Stimulated activated naive CD8-positive, alpha-beta T cell treated with anti-CD3 and anti-CD28 coated beads, Interleukin-15, amount 100 ng/mL, for 72 hours (primary cell): ENCODE measurements at regions not wholly inside any gene's neighbourhood (a gene's known extent, or its start where the extent isn't known, plus 50 kb on each side); places are given as distances from the start of the nearest gene placed in this dataset.

ENCODE experiments used
- ATAC-seq: fragments of 150-1000 bp; cut with Tn5 transposase; 2 replicates; pipeline ENCODE4 v1.10.0; 2021; ENCODE audit warnings: mild to moderate bottlenecking, moderate library complexity
- DNase-seq, 2 donors: peaks; one replicate each; pipeline ENCODE4 v3.0.0; 2021 to 2022
- H3K27ac Mint-ChIP-seq, 2 donors: one replicate each; pipeline ENCODE4 v1.8.0; 2022; ENCODE audit warnings: mild to moderate bottlenecking in 2 of 2, mixed read lengths in 2 of 2, moderate library complexity in 2 of 2
- H3K27me3 Mint-ChIP-seq: one replicate; pipeline ENCODE4 v1.8.0; 2022; ENCODE audit warnings: mixed read lengths
- H3K4me1 Mint-ChIP-seq: one replicate; pipeline ENCODE4 v1.8.0; 2022; ENCODE audit warnings: mild to moderate bottlenecking, mixed read lengths
- H3K4me3 Mint-ChIP-seq, 2 donors: one replicate each; pipeline ENCODE4 v1.8.0; 2022; ENCODE audit warnings: mild to moderate bottlenecking in 2 of 2, mixed read lengths in 2 of 2, moderate library complexity in 1 of 2
- H3K9me3 Mint-ChIP-seq, 2 donors: one replicate each; pipeline ENCODE4 v1.8.0; 2022; ENCODE audit warnings: mixed read lengths in 2 of 2

GRCh38 chr9:107208121-107208520, 75.0 kb upstream of the RAD23B start:
- H3K27me3 Mint-ChIP-seq: peaks cover 8% of the 10 kb centered on the region
- peaks cover 5% of the 10 kb centered on the region for H3K4me1 Mint-ChIP-seq
- no peak overlapping the region for H3K4me3 Mint-ChIP-seq
- DNase-seq: no peak
- H3K27ac Mint-ChIP-seq: no peak overlapping the region
- no peak for ATAC-seq
- peaks cover 6 to 13% of the 10 kb centered on the region in 2 donors for H3K9me3 Mint-ChIP-seq

- H3K9me3 Mint-ChIP-seq: no peaks in the 10 kb centered on the region
- ATAC-seq: no peak
- H3K27me3 Mint-ChIP-seq: peaks cover 8% of the 10 kb centered on the region
Measured at GRCh38 chr9:107210775-107211174, 72.3 kb upstream of the RAD23B start.

DNA sequence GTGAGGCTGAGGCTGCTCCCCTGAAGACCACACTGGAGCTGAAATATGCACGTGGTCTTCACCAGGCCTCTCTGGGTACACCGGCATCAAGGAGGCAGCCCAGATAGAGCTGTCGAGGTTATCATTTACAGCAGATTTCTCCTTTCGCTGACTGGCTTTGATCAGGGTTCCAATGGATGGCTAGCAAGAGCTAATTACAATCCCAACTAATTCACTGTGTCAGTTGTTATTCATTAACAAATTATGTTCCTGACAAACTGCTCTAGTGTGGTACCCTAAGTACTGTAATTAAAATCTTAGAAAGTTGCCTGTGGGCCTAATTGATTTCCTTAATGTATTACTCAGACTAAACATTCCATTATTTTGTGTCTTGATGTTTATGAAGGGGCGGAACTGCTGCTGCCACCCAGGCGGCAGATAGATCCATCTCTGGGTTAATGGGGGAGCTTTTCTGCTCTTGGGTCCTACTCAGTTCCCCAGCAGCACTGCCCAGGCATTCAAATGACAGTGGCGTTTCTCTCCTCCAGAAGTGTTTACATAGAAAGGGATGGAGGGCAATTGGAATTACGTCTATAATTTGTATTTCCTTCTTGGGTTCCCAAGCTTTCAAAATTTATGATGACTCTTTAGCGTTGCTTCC, 71.7 kb upstream of the RAD23B start:
- Mint-ChIP-seq H3K27ac (no peak overlapping the region), H3K4me1 (peaks cover 18% of the 10 kb centered on the region)
- no peak for ATAC-seq

More at GRCh38 chr9:107210775-107211174, 72.3 kb upstream of the RAD23B start:
- Mint-ChIP-seq H3K27ac (no peak overlapping the region), H3K4me1 (peaks cover 18% of the 10 kb centered on the region), H3K4me3 (no peak overlapping the region)
- DNase-seq: no peak

DNA sequence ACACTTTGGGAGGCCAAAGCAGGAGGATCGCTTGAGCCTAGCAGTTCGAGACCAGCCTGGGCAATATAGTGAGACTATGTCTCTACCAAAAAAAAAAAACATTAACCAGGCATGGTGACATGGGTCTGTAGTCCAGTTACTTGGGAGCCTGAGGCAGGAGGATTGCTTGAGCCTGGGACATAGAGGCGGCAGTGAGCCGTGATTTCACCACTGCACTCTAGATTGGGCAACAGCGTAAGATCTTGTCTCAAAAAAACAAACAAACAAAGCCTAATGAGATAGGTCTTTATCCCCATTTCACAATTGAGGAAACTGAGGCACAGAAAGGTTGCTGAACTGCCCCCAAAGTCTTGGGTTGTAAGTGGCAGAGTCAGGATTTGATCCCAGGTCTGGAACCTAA, 70.5 kb upstream of the RAD23B start:
- Mint-ChIP-seq H3K4me1 (peaks cover 18% of the 10 kb centered on the region), H3K27me3 (peaks cover 15% of the 10 kb centered on the region), H3K4me3 (no peak overlapping the region), H3K9me3 (no peaks in the 10 kb centered on the region), H3K27ac (no peak overlapping the region)
- ATAC-seq: no peak
- no peak for DNase-seq

More for the DNA sequence above, 71.7 kb upstream of the RAD23B start:
- DNase-seq: no peak
- Mint-ChIP-seq H3K27me3 (peaks cover 8% of the 10 kb centered on the region), H3K4me3 (no peak overlapping the region), H3K9me3 (no peaks in the 10 kb centered on the region)

DNA sequence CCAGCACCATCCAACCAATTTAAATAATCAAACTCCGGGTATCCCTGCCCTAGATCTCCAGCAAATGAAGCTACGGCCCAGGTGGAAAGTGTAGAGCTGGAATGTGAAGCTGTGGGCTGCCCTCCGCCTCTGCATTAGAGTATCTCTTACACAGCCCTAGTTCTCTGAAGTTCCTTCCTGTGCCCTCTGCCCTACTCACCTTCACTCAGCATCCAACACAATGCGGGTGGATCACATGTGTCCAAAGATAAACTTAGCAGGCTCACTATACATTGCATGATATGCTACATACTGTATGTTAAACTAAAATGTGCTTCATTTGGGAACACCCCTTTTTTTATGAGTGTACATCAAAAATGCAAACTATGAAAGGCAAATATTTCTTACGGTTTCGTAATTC, 70.0 kb upstream of the RAD23B start:
- ATAC-seq (peak; percentile 56), DNase-seq (no peak)
- H3K27me3 Mint-ChIP-seq: peaks cover 11% of the 10 kb centered on the region
- no peak overlapping the region for H3K4me3 Mint-ChIP-seq
- peak overlapping the region in 1 of 2 donors; percentile 22 for H3K27ac Mint-ChIP-seq
- peaks cover 18% of the 10 kb centered on the region for H3K4me1 Mint-ChIP-seq
- no peaks in the 10 kb centered on the region for H3K9me3 Mint-ChIP-seq

DNA sequence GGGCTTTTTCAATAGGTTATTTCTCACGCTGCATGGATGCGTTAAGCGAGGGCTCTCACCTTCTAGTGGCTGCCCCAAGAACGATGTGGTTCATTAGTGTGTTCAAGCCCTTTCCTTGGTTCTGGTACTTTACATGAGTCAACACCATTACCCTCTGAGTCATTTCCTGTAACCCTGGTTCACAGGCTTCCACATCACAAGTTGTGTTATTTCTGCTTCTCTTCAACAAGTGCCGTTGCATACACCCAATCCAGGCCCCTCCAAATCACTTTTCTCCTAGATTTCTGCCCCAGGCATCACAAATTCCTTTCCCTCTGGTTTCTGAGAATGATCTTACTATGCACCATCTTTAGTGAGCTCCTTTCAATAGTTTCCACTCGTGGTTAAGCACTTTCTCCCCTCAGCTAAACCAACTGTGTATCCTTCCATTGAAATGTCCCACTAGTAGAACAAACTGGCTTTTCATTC, 69.5 kb upstream of the RAD23B start:
- H3K9me3 Mint-ChIP-seq: peaks cover 0 to under 1% of the 10 kb centered on the region in 2 donors

GRCh38 chr9:107214381-107214780, 68.7 kb upstream of the RAD23B start:
- Mint-ChIP-seq H3K4me3 (no peak overlapping the region), H3K4me1 (peaks cover 27% of the 10 kb centered on the region), H3K9me3 (peaks cover 0 to 7% of the 10 kb centered on the region in 2 donors), H3K27me3 (peaks cover 7% of the 10 kb centered on the region), H3K27ac (no peak overlapping the region)
- no peak for DNase-seq
- no peak for ATAC-seq

More for the DNA sequence above, 69.5 kb upstream of the RAD23B start:
- Mint-ChIP-seq H3K27ac (peak overlapping the region; percentile 72 to 77), H3K4me3 (no peak overlapping the region), H3K4me1 (peaks cover 19% of the 10 kb centered on the region), H3K27me3 (peaks cover 7% of the 10 kb centered on the region)
- DNase-seq (peak; percentile 43 to 54), ATAC-seq (peak; percentile 99)

DNA sequence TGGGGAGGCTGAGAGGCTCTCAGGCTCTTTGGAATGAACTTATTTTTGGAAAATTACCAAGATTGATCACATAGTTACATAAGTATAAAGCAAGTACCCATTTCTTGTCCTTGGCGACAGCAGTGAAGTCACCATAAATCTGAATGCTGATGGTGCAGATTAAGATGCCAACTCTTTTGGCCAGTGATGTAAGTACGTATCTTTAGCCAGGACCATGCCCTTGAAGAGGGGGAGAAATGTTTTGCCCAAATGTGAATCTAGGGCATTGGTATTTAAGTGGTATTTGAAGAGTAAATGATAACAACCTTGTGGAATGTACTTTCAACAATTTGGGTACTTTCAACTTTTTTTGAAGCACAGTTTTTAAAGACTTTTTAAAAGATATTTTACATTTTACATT, 68.2 kb upstream of the RAD23B start:
- Mint-ChIP-seq H3K27ac (no peak overlapping the region), H3K4me3 (no peak overlapping the region), H3K4me1 (peaks cover 30% of the 10 kb centered on the region), H3K27me3 (peaks cover 7% of the 10 kb centered on the region), H3K9me3 (peaks cover 0 to 7% of the 10 kb centered on the region in 2 donors)
- DNase-seq: no peak
- no peak for ATAC-seq

DNA sequence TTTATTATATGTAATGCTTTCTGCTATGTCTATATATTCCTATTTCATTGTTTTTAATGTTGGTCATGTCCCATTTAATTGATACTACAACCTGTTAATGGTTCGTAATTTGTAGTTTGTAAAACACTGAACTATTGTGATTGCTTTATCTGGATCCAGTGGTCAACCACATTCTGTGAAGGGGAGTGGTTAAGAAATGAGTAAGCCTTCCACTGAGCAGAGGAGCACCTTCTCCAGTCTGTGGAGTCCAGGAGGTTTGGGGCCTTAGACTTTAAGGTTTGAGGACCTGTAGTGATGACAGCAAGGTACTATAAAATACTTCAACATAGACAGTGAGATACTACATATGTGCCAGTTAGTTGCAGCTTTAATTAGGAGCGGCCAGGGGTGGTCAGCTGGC, 67.7 kb upstream of the RAD23B start:
- no peak overlapping the region for H3K27ac Mint-ChIP-seq
- ATAC-seq (peak; percentile 48), DNase-seq (peak in 1 of 2 donors; percentile 13)
- peaks cover 0 to 7% of the 10 kb centered on the region in 2 donors for H3K9me3 Mint-ChIP-seq
- peaks cover 30% of the 10 kb centered on the region for H3K4me1 Mint-ChIP-seq
- no peak overlapping the region for H3K4me3 Mint-ChIP-seq
- H3K27me3 Mint-ChIP-seq: peaks cover 7% of the 10 kb centered on the region

DNA sequence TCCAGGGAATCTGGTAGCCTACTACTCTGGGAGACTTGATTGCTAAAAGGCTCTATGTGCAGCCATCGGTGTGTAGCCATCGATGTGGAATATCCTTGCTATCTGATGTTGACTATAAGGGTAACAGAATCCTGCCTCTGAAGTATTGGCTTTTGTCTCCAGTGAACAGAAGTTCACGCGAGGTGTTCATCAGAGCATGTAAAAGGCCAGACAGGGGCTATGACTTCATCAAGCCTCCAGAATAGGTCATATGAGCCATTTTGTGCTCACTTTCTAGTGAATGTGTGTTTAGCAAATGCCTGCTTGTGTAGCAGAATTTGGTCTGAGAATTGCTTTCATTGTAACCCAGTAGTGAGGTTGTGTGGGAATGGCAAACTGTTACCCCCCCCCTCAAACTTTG, 66.8 kb upstream of the RAD23B start:
- H3K27me3 Mint-ChIP-seq: peaks cover 7% of the 10 kb centered on the region
- DNase-seq: no peak
- no peak overlapping the region for H3K27ac Mint-ChIP-seq
- H3K9me3 Mint-ChIP-seq: peaks cover 0 to 7% of the 10 kb centered on the region in 2 donors
- peaks cover 30% of the 10 kb centered on the region for H3K4me1 Mint-ChIP-seq
- ATAC-seq: no peak
- no peak overlapping the region for H3K4me3 Mint-ChIP-seq

DNA sequence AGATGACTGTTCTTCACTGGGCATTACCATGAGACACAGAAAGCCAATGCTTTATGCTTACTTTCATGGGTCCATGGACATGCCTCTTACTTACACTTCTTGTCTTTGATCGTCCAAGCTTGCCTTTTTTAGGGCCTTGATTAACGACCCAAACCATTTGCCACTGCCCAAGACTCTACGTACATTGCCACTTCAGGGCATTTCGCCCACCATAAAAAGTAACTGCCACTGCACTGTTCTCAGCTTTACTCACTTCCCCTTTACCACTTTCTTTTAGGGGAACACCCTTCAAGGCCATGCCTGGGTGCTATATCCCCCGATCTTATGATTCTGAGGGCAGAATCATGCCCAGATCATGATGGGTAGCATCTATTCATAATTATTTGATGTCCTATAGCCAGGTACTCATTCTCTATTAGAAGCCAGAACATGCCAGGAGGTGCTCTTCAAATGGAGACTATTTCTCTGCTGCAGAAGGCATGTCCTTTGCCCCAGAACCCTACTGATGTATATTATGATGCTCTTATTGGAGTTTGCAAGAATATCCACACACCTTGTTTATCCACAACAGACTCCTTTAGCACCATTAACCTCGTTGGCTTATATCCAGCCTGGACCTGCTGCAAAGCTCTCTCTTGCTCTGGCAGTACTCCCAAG, 64.1 kb upstream of the RAD23B start:
- H3K9me3 Mint-ChIP-seq: peaks cover 0 to 7% of the 10 kb centered on the region in 2 donors
- no peak for ATAC-seq
- DNase-seq: no peak
- H3K4me3 Mint-ChIP-seq: no peak overlapping the region
- H3K27me3 Mint-ChIP-seq: peaks cover 22% of the 10 kb centered on the region
- peaks cover 17% of the 10 kb centered on the region for H3K4me1 Mint-ChIP-seq
- no peak overlapping the region for H3K27ac Mint-ChIP-seq

DNA sequence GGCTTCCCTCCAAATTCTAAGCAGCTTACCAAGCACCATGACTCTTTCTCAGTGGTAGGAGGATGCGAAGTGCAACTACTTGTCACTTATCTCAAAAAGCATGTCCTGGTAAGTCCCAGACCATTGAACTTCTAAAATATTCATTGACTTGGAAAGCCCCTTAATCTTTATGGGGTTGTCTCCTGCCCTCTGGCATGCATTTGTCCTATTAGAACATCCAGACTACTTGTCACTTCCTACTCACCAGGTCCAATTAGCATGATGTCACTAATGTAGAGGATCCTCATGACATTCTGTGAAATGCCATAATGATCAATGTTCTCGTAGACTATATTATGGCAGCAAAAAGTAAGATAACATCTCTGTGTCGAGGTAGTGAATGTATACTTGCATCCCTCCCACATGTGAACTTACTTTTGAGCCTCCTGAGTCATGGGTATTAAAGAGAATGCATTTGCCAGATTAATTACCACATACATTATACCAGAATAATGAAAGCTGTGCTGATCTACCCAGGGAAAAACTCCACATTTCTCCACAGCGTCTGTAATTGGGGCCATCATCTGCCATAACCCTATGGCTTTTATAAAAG, 63.5 kb upstream of the RAD23B start:
- no peak for ATAC-seq
- H3K9me3 Mint-ChIP-seq: peaks cover 0 to 7% of the 10 kb centered on the region in 2 donors
- peaks cover 15% of the 10 kb centered on the region for H3K4me1 Mint-ChIP-seq
- H3K27me3 Mint-ChIP-seq: peaks cover 22% of the 10 kb centered on the region
- H3K4me3 Mint-ChIP-seq: no peak overlapping the region
- no peak for DNase-seq
- no peak overlapping the region for H3K27ac Mint-ChIP-seq

DNA sequence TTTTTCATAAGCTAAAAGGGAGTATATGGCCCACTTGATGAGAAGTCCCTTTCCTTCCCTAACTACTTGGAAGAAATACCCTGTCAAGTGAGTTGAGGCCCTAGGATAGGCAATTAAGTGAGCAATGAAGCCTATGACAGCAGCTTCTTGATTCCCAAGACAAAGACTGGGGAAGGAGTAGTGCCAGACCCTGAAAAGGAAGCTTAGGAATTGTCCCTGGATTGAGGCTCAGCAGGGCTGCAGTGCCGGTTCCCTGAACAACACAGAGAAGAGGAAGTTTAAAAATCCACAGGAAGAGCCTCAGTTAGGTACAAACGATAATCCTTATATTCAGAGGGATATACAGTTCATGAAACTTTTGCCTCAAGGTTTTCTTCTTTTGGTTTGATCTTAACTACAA, 61.8 kb upstream of the RAD23B start:
- peaks cover 11% of the 10 kb centered on the region for H3K4me1 Mint-ChIP-seq
- DNase-seq (no peak), ATAC-seq (no peak)
- no peak overlapping the region for H3K27ac Mint-ChIP-seq
- H3K4me3 Mint-ChIP-seq: no peak overlapping the region
- peaks cover 22% of the 10 kb centered on the region for H3K27me3 Mint-ChIP-seq
- peaks cover 0 to 7% of the 10 kb centered on the region in 2 donors for H3K9me3 Mint-ChIP-seq

DNA sequence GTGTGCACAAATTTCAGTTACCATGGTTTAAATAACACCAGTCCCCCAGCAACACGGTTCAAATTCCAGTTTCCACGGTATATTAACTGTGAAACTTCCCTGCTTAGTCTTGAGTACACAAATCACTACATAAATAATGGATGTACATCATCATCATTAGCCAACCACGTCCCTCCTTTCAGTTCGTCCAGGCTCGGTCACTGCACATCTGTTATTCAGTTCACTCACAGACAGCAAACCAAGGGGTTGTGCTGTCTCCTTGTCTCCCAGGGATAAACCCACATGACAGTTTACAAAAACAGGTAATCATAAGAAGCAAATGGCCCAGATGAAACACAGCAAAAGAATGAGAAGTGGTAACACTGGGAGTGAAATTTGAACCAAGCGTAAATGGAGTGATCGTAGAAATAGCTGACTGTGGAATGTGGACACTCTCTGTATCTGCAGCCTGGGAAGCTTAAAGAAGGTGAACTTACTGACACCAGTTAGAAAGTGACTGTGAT, 61.0 kb upstream of the RAD23B start:
- Mint-ChIP-seq H3K4me1 (peaks cover 11% of the 10 kb centered on the region), H3K9me3 (peaks cover 0 to 7% of the 10 kb centered on the region in 2 donors), H3K27me3 (peaks cover 18% of the 10 kb centered on the region), H3K4me3 (no peak overlapping the region), H3K27ac (no peak overlapping the region)
- no peak for DNase-seq
- no peak for ATAC-seq

DNA sequence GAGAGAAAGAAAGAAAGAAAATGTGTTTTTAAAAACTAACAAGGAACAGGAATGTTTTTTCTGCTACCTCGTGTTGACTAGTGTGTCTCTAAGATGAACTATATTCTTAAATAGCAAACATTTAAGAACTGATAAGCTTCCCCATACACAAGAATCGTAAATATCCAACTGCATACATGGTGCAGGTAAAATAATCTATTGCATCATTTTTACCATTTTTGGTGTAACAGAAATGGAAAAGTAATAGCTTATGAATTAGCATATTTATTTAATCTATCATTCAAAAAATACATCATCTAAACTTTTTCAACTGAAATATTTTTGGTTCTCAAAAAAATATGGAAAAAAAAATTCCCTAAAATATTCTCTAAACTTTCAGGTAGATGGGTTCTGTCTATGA, 59.7 kb upstream of the RAD23B start:
- H3K9me3 Mint-ChIP-seq: peaks cover 0 to 7% of the 10 kb centered on the region in 2 donors
- H3K27ac Mint-ChIP-seq: no peak overlapping the region
- H3K27me3 Mint-ChIP-seq: peaks cover 22% of the 10 kb centered on the region
- no peak overlapping the region for H3K4me3 Mint-ChIP-seq
- H3K4me1 Mint-ChIP-seq: peaks cover 11% of the 10 kb centered on the region
- no peak for ATAC-seq
- DNase-seq: no peak

- no peak for ATAC-seq
- no peaks in the 10 kb centered on the region for H3K9me3 Mint-ChIP-seq
- peak overlapping the region in 1 of 2 donors; percentile 20 for H3K27ac Mint-ChIP-seq
- H3K4me3 Mint-ChIP-seq: no peak overlapping the region
- no peak for DNase-seq
- peaks cover 31% of the 10 kb centered on the region for H3K27me3 Mint-ChIP-seq
- peaks cover 4% of the 10 kb centered on the region for H3K4me1 Mint-ChIP-seq
Measured at GRCh38 chr9:107224252-107224651, 58.8 kb upstream of the RAD23B start.
